SK-N-SH (cell line): ENCODE measurements at regions not wholly inside any gene's neighbourhood (a gene's known extent, or its start where the extent isn't known, plus 50 kb on each side); places are given as distances from the start of the nearest gene placed in this dataset.

Experiments used
- CTCF ChIP-seq: fragments of 200-600 bp; sonication (generic); IDR thresholded peaks from 2 replicates; pipeline ENCODE4 v1.6.1; 2017; ENCODE audit warnings: antibody characterized with exemption, mild to moderate bottlenecking, moderate library complexity
- EP300 ChIP-seq, 2 experiments: IDR thresholded peaks; 2 replicates each; pipeline versions ENCODE4 v1.4.0 to v1.6.1; 2012; ENCODE audit warnings: borderline replicate concordance in 1 of 2, low read depth in 1 of 2, low read length in 1 of 2
- RAD21 ChIP-seq: IDR thresholded peaks from 2 replicates; pipeline ENCODE4 v1.6.1; 2012; ENCODE audit warnings: mild to moderate bottlenecking, low read length
- TCF12 ChIP-seq: IDR thresholded peaks from 2 replicates; pipeline ENCODE4 v1.4.0; 2012

GRCh38 chr16:63302811-63303210, 1266.6 kb upstream of the CDH8 start:
- TF ChIP-seq TCF12 (no peak), CTCF (no peak), EP300 (IDR thresholded peaks at IDR 0.05; ENCODE audit: borderline replicate concordance in 1 of 2, low read depth in 1 of 2, low read length in 1 of 2) (no peak), RAD21 (no peak)
